ENCODE measurements at regions not wholly inside any gene's neighbourhood (a gene's known extent, or its start where the extent isn't known, plus 50 kb on each side); places are given as distances from the start of the nearest gene placed in this dataset.

DNA sequence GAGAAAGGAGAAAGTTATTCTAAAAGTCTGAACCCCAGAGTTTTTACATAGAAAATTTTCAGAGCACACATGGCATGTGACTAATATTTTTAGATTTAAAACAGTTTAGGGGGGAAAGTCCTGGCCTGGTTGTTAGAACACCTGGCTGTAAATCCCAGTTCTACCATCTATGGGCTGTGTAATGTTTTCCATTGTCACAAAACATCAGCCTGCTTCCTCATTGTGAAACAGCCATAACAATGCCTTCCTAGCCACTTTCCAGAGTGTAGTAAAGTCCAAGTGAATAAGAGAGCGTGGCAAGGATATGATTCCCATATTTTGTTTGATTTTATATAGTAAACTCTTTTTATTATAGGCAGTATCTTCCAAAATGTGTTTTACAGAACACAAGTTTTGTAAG is 310.0 kb upstream of the DCN start:
- TF ChIP-seq POLR2AphosphoS5 (IDR thresholded peaks at IDR 0.05) (no peak), EP300 (IDR thresholded peaks at IDR 0.05) (no peak), POLR2A (IDR thresholded peaks at IDR 0.05) (no peak)
- TF ChIP-seq, protein P1, sequence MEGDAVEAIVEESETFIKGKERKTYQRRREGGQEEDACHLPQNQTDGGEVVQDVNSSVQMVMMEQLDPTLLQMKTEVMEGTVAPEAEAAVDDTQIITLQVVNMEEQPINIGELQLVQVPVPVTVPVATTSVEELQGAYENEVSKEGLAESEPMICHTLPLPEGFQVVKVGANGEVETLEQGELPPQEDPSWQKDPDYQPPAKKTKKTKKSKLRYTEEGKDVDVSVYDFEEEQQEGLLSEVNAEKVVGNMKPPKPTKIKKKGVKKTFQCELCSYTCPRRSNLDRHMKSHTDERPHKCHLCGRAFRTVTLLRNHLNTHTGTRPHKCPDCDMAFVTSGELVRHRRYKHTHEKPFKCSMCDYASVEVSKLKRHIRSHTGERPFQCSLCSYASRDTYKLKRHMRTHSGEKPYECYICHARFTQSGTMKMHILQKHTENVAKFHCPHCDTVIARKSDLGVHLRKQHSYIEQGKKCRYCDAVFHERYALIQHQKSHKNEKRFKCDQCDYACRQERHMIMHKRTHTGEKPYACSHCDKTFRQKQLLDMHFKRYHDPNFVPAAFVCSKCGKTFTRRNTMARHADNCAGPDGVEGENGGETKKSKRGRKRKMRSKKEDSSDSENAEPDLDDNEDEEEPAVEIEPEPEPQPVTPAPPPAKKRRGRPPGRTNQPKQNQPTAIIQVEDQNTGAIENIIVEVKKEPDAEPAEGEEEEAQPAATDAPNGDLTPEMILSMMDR (IDR thresholded peaks at IDR 0.05) = no peak
